CD4-positive, alpha-beta T cell (primary cell): ENCODE measurements at regions not wholly inside any gene's neighbourhood (a gene's known extent, or its start where the extent isn't known, plus 50 kb on each side); places are given as distances from the start of the nearest gene placed in this dataset.

Source experiments
- ATAC-seq: fragments of 200-7000 bp; cut with Tn5 transposase; one replicate; pipeline ENCODE4 v1.10.0; 2022; ENCODE audit warnings: mild to moderate bottlenecking; ENCODE audit not compliant: poor library complexity
- CTCF ChIA-PET: fragments of 350-600 bp; sonication (Branson Sonifier 250); formaldehyde crosslinking; loops from one replicate; lab custom pipeline; 2021; ENCODE audit warnings: antibody characterized with exemption, inconsistent platforms; lab: Charles Lee
- POLR2A ChIA-PET: fragments of 350-600 bp; sonication (Branson Sonifier 250); formaldehyde crosslinking; loops from one replicate; lab custom pipeline; 2021; ENCODE audit warnings: antibody characterized with exemption, inconsistent platforms; lab: Charles Lee
- DNase-seq, 14 experiments: peaks; one replicate each; pipeline ENCODE4 v3.0.0-alpha.2; 2013 to 2020; ENCODE audit warnings: mixed read lengths in 2 of 14
- H3K27ac ChIP-seq, 2 donors: one replicate each; pipeline versions ENCODE4 v1.5.1 to v1.7.0; 2013; ENCODE audit warnings: low read length in 2 of 2, low read depth in 1 of 2, mild to moderate bottlenecking in 1 of 2
- H3K27me3 ChIP-seq, 2 experiments: 1 replicate in 1 of 2; 2 replicates in 1 of 2; pipeline versions ENCODE4 v1.6.1 to v1.7.0; 2013; ENCODE audit warnings: low read length in 2 of 2, control low read depth in 1 of 2, mild to moderate bottlenecking in 1 of 2, moderate library complexity in 1 of 2; ENCODE audit not compliant: insufficient read depth in 2 of 2, control insufficient read depth in 1 of 2
- H3K36me3 ChIP-seq: one replicate; pipeline ENCODE4 v1.6.1; 2013; ENCODE audit warnings: low read length, control low read depth; ENCODE audit not compliant: insufficient read depth
- H3K4me1 ChIP-seq: one replicate; pipeline ENCODE4 v1.6.1; 2013; ENCODE audit warnings: low read length, control low read depth; ENCODE audit not compliant: insufficient read depth
- H3K4me3 ChIP-seq: one replicate; pipeline ENCODE4 v1.5.1; 2013; ENCODE audit warnings: mild to moderate bottlenecking, low read length, moderate library complexity
- H3K9me3 ChIP-seq, 2 experiments: 1 replicate in 1 of 2; 2 replicates in 1 of 2; pipeline versions ENCODE4 v1.6.1 to v1.7.0; 2013; ENCODE audit warnings: low read length in 2 of 2, mild to moderate bottlenecking in 2 of 2, control low read depth in 1 of 2, moderate library complexity in 1 of 2; ENCODE audit not compliant: control insufficient read depth in 1 of 2, insufficient read depth in 1 of 2
- H3K27ac Mint-ChIP-seq: one replicate; pipeline ENCODE4 v1.8.0; 2020; ENCODE audit warnings: mixed read lengths
- H3K27me3 Mint-ChIP-seq: one replicate; pipeline ENCODE4 v1.8.0; 2021; ENCODE audit warnings: mixed read lengths
- H3K36me3 Mint-ChIP-seq: one replicate; pipeline ENCODE4 v1.8.0; 2021; ENCODE audit warnings: low read depth, mixed read lengths
- H3K4me1 Mint-ChIP-seq: one replicate; pipeline ENCODE4 v1.8.0; 2021; ENCODE audit warnings: low read depth, mixed read lengths
- H3K4me3 Mint-ChIP-seq: one replicate; pipeline ENCODE4 v1.8.0; 2020; ENCODE audit warnings: mild to moderate bottlenecking, mixed read lengths
- H3K9me3 Mint-ChIP-seq: one replicate; pipeline ENCODE4 v1.8.0; 2020; ENCODE audit warnings: mixed read lengths
- intact Hi-C, 2 experiments: fragments of 100-400 bp; cut with DNase I in 1 of 2; cut with micrococcal nuclease in 1 of 2; formaldehyde crosslinking; loops; one replicate each; pipeline versions ENCODE4 v1.15.1 to v1.9.0; 2023 to 2025; cut with DNase I, micrococcal nuclease
- TF ChIP-seq, protein P1 (sequence below): fragments of 200-600 bp; IDR thresholded peaks from one replicate; pipeline ENCODE4 v1.8.0; 2022; ENCODE audit warnings: antibody characterized with exemption, mild to moderate bottlenecking

DNA sequence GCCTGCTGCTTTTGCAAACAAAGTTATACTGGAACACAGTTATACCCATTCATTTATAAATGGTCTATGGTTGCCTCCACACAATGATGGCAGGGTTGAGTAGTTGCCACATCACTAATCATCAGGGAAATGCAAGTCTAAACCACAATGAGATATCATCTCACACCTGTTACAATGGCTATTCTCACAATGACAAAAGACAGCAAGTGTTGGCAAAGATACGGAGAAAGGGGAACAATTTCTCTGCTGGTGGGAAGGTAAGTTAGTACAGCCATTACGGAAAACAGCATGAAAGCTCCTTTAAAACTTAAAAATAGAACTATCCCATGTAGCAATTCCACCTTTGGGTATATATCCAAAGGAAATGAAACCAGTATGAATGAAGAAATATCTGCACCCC lies 261.4 kb downstream of the TJP1 start:
- peaks cover 0 to 10% of the 10 kb centered on the region in 2 experiments for H3K9me3 ChIP-seq
- DNase-seq: no peak
- no peaks in the 10 kb centered on the region for H3K36me3 ChIP-seq
- H3K36me3 Mint-ChIP-seq: no peaks in the 10 kb centered on the region
- TF ChIP-seq, protein P1, sequence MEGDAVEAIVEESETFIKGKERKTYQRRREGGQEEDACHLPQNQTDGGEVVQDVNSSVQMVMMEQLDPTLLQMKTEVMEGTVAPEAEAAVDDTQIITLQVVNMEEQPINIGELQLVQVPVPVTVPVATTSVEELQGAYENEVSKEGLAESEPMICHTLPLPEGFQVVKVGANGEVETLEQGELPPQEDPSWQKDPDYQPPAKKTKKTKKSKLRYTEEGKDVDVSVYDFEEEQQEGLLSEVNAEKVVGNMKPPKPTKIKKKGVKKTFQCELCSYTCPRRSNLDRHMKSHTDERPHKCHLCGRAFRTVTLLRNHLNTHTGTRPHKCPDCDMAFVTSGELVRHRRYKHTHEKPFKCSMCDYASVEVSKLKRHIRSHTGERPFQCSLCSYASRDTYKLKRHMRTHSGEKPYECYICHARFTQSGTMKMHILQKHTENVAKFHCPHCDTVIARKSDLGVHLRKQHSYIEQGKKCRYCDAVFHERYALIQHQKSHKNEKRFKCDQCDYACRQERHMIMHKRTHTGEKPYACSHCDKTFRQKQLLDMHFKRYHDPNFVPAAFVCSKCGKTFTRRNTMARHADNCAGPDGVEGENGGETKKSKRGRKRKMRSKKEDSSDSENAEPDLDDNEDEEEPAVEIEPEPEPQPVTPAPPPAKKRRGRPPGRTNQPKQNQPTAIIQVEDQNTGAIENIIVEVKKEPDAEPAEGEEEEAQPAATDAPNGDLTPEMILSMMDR: no peak
- no peak overlapping the region for H3K4me3 ChIP-seq
- no peaks in the 10 kb centered on the region for H3K9me3 Mint-ChIP-seq
- H3K27me3 ChIP-seq: peaks cover 8 to 9% of the 10 kb centered on the region in 2 experiments
- CTCF ChIA-PET: no interaction called here
- no peak overlapping the region for H3K4me3 Mint-ChIP-seq
- intact Hi-C loops: no loop called here
- H3K27ac ChIP-seq: no peak overlapping the region
- peaks cover 56% of the 10 kb centered on the region for H3K27me3 Mint-ChIP-seq
- POLR2A ChIA-PET: no interaction called here
- H3K4me1 Mint-ChIP-seq: no peaks in the 10 kb centered on the region
- no peak for ATAC-seq
- no peak overlapping the region for H3K27ac Mint-ChIP-seq
- no peaks in the 10 kb centered on the region for H3K4me1 ChIP-seq

DNA sequence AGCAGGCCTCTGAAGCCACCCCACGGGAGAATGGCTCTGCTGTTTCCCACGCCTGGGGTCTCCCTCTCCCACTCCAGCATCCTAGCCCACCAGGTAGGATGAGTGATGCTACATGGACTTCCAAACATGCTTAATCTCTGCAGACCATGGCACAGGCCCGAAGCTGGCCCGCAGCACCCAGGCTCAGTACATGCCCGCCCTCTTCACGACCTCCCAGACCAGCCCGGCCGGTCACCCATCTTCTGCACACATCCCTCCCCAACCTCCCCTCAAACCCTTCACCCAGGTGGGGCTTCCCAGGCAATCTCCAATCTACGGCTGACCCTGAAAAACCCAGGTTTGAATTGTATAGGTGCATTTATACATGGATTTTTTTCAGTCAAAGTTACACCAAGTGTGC lies 264.0 kb downstream of the TJP1 start:
- intact Hi-C loops: no loop called here
- ATAC-seq (no peak), DNase-seq (no peak)
- POLR2A ChIA-PET: no interaction called here
- Histone ChIP-seq H3K4me3 (no peak overlapping the region), H3K27ac (no peak overlapping the region), H3K36me3 (no peaks in the 10 kb centered on the region), H3K9me3 (peaks cover 0 to 13% of the 10 kb centered on the region in 2 experiments), H3K27me3 (peaks cover 8 to 9% of the 10 kb centered on the region in 2 experiments), H3K4me1 (no peaks in the 10 kb centered on the region)
- Mint-ChIP-seq H3K27me3 (peaks cover 42% of the 10 kb centered on the region), H3K36me3 (no peaks in the 10 kb centered on the region), H3K27ac (no peak overlapping the region), H3K9me3 (no peaks in the 10 kb centered on the region), H3K4me3 (no peak overlapping the region), H3K4me1 (no peaks in the 10 kb centered on the region)
- TF ChIP-seq, protein P1: no peak
- CTCF ChIA-PET: no interaction called here

DNA sequence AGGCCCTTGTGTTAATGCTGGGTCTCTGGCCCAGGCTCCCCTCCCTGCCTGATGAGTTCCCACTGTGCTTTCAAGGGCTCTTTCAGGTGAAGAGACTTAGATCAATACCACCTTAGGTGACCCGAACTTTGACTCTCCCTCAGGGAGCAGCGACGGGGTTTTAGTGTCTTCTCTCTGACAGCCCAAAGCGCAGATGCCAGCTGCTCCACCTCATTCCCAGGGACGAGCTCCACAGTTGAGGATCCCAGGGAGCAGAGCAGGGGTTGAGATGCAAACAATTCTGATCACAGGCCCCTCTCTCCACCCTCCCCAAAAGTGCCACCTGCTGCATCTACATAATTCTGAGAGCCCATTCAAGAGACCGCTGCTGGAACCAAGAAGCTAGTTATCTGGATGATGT lies 265.1 kb downstream of the TJP1 start:
- no peak for ATAC-seq
- Mint-ChIP-seq H3K4me3 (no peak overlapping the region), H3K27me3 (peaks cover 37% of the 10 kb centered on the region)

More for the DNA sequence above, 265.1 kb downstream of the TJP1 start:
- CTCF ChIA-PET: no interaction called here
- H3K4me1 ChIP-seq: no peaks in the 10 kb centered on the region
- H3K4me1 Mint-ChIP-seq: no peaks in the 10 kb centered on the region
- peaks cover 0 to 18% of the 10 kb centered on the region in 2 experiments for H3K9me3 ChIP-seq
- H3K36me3 Mint-ChIP-seq: no peaks in the 10 kb centered on the region
- H3K4me3 ChIP-seq: no peak overlapping the region
- no peaks in the 10 kb centered on the region for H3K36me3 ChIP-seq
- H3K27ac ChIP-seq: no peak overlapping the region
- DNase-seq: no peak
- no peak overlapping the region for H3K27ac Mint-ChIP-seq
- intact Hi-C loops: no loop called here
- H3K27me3 ChIP-seq: peaks cover 8 to 9% of the 10 kb centered on the region in 2 experiments
- H3K9me3 Mint-ChIP-seq: no peaks in the 10 kb centered on the region
- TF ChIP-seq, protein P1: no peak
- POLR2A ChIA-PET: no interaction called here
